HuH-7.5 (cell line): ENCODE measurements at regions not wholly inside any gene's neighbourhood (a gene's known extent, or its start where the extent isn't known, plus 50 kb on each side); places are given as distances from the start of the nearest gene placed in this dataset.
"Not testable (repeated sequence)": the region's sequence is repeated elsewhere in the genome, so short reads cannot be mapped to it uniquely, and the experiment has no call there.

Experiments used
- DNase-seq: peaks from one replicate; pipeline ENCODE4 v3.0.0; 2011; ENCODE audit warnings: low spot score

DNA sequence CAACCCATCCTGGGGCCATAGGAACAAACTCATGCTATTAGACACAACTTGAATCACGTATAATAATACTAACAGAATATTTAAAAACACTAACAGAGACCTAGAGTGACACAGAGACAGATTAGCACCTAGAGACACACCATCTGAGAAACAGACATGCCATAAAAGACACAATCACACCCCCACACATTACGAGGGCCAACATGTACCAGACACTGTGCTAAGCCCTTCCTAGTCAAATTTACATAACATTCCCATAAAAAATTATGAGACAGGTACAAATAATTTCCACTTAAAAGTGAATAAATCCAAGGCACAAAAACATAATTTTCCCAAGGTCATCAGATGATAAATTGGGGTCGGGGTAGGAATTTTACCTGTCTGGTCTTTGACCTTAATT, 141.1 kb upstream of the PRSS16 start:
- no peak for DNase-seq

- DNase-seq = no peak
These were observed 135.8 kb upstream of the PRSS16 start for GRCh38 chr6:27111743-27112142.

DNA sequence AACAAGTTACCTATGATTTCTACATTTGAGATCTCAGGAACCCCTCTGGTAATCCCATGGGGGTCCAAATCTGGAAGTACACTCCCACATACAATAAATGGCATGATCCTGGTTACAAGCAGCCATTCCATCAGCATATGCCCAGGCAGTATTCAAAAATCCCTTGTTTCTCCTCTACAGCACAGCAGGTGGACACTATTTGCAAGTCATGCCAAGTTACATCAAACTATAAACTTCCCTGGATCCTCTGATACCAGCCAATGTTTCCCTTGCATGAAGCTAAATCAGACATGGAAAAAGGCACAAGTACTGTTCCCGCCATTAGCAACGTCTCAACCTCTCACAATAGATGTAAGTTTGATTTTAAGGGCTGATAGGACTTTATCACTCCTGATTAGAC, 134.5 kb upstream of the PRSS16 start:
- no peak for DNase-seq

DNA sequence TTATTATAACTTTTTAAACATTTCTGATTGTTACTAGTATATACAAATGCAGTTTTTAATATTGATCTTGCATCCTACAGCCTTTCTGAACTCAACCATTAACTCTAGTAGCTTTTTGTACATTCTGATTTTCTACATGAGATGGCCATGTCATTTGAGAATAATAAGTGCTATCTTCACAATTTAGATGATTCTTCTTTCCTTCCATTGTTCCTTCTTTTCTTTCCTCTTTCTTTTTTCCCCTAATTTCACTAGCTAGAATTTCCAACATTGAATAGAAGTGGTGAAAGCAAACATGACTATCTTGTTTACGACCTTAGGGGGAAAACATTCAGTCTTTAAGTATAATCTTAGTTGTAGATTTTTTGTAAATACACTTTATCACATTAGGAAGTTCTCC, 128.2 kb upstream of the PRSS16 start:
- no peak for DNase-seq

- no peak for DNase-seq
These were observed 127.7 kb upstream of the PRSS16 start for GRCh38 chr6:27119761-27120160.

GRCh38 chr6:27121640-27122039, 125.9 kb upstream of the PRSS16 start:
- DNase-seq = no peak

- no peak for DNase-seq
These were observed 123.2 kb upstream of the PRSS16 start for GRCh38 chr6:27124252-27124657.

GRCh38 chr6:27126046-27126814, 121.3 kb upstream of the PRSS16 start:
- no peak for DNase-seq

DNA sequence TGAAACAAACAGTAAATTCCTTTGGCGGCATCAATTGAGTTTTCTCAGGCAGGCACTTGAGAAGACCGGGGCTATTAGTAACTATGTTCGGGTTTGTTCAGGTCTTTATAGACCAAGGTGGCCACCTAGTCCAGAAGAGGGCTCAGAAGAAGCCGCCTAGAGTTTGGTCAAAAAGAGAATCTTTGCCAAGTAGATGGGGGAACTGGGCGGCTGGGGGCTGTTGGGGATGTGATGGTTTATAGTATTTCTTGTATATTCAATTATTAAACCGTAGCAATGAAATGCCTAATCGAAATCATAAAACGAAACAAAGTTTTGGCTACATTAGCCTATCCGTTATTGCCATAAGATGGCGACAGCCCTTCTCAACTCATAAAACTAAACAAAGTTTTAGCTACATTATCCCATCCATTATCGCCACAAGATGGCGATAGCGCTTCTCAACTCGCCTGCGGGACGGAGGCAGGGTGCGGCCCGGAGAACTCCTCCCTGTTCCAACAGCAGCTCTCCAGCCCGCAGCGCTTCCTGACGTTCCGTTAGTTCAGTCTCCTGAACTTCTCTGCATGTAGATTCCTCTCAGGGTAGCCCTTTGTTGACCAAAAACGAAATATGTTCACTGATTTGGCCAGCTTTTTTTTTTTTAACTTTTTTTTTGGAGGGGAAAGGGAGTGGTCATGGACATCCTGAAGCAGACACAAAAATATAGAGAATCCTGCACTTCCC, 120.5 kb upstream of the PRSS16 start:
- DNase-seq = no peak

DNA sequence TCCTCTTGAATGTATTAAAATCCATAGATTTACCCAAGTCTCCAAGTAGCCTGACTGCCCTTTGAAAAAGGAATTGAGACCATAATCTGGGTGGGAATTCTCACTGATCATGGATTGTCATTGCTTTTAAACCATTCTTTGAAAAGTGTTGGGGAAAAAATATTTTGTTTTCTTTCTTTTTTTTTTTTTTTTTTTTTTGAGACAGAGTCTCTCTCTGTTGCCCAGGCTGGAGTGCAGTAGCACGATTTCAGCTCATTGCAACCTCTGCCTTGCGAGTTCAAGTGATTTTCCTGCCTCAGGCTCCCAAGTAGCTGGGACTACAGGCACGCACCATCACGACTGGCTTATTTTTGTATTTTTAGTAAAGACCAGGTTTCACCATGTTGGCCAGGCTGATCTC, 119.6 kb upstream of the PRSS16 start:
- DNase-seq = not testable (repeated sequence)

GRCh38 chr6:27128311-27129094, 119.0 kb upstream of the PRSS16 start:
- DNase-seq = no peak

GRCh38 chr6:27129095-27129815, 118.2 kb upstream of the PRSS16 start:
- no peak for DNase-seq

GRCh38 chr6:27129917-27130316, 117.6 kb upstream of the PRSS16 start:
- DNase-seq = no peak

GRCh38 chr6:27130668-27131428, 116.7 kb upstream of the PRSS16 start:
- DNase-seq = no peak

DNA sequence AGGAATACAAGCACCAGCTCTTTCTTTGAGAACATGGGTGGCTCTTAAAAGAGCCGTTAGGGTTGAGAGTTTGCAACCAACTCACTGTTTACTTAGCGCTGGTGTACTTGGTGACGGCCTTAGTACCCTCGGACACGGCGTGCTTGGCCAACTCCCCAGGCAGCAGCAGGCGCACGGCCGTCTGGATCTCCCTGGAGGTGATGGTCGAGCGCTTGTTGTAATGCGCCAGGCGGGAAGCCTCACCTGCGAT, 115.3 kb upstream of the PRSS16 start:
- not testable (repeated sequence) for DNase-seq

DNA sequence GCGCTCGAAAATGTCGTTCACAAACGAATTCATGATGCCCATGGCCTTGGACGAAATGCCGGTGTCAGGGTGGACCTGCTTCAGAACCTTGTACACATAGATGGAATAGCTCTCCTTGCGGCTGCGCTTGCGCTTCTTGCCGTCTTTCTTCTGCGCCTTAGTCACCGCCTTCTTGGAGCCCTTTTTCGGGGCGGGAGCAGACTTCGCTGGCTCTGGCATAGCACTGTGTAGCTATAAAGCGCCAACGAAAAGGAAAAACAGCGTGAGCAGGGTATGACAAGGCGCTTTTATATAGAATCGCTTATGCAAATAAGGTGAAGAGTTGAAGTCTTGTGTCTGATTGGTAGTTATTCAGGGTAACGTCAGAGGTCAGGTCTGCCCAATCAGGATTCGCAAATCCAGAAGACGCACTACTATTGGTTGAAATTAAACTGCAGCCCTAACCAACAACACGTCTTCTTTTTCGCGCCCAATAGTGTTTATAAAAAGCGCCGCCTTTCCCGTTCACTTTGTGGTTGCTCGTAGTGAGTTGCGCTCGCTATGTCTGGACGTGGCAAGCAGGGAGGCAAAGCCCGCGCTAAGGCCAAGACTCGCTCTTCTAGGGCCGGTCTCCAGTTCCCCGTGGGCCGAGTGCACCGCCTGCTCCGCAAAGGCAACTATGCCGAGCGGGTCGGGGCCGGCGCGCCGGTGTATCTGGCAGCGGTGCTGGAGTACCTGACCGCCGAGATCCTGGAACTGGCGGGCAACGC, 114.8 kb upstream of the PRSS16 start:
- peak; percentile 81 for DNase-seq

- DNase-seq = no peak
These were observed 113.9 kb upstream of the PRSS16 start for GRCh38 chr6:27133281-27134227.

DNA sequence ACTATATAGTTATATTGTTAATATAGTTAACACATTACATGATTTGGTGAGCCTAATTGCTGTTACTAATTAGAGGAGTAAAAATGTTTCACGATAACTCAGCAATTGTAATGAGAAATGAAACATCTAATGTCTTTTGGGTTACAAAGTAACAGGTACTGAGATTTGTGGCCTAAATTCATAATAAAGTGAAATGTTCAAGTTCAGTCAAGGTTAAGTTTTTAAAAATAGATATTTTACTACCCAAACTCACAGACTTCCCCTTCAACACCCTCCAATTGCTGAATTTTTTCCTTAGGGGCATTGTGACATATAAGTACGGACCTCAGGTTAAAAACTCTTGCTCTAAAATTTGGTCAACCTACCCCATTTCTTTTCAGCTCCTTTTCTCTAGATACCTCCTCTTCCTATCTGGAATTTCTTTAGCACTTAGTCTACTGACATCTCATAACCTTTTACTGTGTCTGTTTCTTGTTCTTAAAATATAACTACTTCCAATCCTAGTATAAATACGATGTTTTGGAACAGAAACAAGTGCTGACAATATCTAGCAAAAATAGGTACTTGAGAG, 112.3 kb upstream of the PRSS16 start:
- no peak for DNase-seq

DNA sequence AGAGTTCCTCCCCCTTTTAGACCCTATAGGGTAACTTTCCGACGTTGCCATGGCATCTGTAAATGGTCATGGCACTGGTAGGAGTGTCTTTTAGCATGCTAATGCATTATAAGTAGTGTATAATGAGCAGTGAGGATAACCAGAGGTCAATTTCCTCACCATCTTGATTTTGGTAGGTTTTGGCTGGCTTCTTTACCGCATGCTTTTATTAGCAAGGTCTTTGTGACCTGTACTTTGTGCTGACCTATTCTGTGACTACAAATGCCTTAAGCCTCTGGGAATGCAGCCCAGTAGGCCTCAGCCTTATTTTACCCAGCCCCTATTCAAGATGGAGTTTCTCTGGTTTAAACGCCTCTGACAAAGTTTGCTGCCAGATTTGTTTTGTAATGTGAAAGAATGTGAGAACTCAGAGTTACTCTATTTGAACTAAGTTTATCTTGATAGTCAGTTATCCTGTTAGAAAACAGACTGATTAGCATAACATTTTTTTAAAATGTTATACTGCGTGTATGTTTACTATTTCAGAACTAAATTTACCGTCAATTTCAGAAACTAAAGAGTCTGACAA, 111.3 kb upstream of the PRSS16 start:
- no peak for DNase-seq
